22Rv1 (cell line): ENCODE measurements at regions not wholly inside any gene's neighbourhood (a gene's known extent, or its start where the extent isn't known, plus 50 kb on each side); places are given as distances from the start of the nearest gene placed in this dataset.

Experiments
- ZFX ChIP-seq: fragments of 450-650 bp; IDR thresholded peaks from 2 replicates; pipeline ENCODE4 v1.6.1; 2017; ENCODE audit warnings: antibody characterized with exemption, borderline replicate concordance
- TF ChIP-seq, protein P1 (sequence below): fragments of 450-650 bp; IDR thresholded peaks from 2 replicates; pipeline ENCODE4 v1.5.1; 2017; ENCODE audit warnings: mild to moderate bottlenecking

DNA sequence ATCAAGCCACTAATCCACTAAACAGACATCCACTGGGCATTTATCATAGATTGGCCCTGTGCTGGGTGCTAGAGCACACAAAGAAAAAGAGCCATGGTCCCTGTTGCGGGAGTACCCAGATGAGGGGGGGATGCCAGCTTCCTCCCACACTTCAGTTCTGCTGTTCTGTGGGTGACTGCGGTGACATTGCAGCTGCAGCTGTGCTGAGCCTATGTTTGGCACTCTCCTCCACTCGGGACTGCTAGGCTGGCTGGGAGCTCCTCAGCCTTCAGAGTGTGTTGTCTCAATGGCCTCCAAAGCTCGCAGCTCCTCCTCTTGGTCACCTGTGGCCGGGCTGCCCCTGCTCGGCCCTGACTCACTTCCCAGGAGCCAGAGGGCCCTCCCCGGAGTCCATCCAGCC, 173.2 kb downstream of the CLCN4 start:
- TF ChIP-seq, protein P1, sequence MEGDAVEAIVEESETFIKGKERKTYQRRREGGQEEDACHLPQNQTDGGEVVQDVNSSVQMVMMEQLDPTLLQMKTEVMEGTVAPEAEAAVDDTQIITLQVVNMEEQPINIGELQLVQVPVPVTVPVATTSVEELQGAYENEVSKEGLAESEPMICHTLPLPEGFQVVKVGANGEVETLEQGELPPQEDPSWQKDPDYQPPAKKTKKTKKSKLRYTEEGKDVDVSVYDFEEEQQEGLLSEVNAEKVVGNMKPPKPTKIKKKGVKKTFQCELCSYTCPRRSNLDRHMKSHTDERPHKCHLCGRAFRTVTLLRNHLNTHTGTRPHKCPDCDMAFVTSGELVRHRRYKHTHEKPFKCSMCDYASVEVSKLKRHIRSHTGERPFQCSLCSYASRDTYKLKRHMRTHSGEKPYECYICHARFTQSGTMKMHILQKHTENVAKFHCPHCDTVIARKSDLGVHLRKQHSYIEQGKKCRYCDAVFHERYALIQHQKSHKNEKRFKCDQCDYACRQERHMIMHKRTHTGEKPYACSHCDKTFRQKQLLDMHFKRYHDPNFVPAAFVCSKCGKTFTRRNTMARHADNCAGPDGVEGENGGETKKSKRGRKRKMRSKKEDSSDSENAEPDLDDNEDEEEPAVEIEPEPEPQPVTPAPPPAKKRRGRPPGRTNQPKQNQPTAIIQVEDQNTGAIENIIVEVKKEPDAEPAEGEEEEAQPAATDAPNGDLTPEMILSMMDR: no peak
- no peak for TF ChIP-seq ZFX
